GM21390 (cell line): ENCODE measurements at regions not wholly inside any gene's neighbourhood (a gene's known extent, or its start where the extent isn't known, plus 50 kb on each side); places are given as distances from the start of the nearest gene placed in this dataset.

ENCODE experiments used
- ATAC-seq: cut with Tn5 transposase; IDR thresholded peaks from one replicate; pipeline ENCODE4 v1.9.1; 2021; ENCODE audit not compliant: unreplicated experiment

DNA sequence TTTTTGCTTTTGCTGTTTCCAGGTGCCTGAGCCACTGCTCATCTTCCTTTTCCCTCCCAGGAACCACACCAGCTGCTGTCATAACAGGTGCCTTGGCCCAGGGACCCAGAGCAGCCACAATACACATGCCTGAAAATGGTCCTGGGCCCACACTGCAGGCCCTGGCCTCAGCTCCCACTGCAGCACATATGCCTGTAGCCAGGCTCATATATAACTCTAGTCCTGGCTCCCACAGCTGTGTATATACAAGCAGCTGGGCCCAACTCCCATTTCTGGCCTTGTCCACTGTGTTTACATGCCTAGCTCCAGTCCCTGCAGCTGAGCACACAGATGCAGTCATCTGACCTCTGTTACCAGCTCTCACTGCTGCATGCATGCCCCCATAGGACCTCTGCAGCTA lies 930.5 kb downstream of the ADGRL3 start:
- ATAC-seq, result no peak

GRCh38 chr4:62130230-62130629 lies 930.1 kb downstream of the ADGRL3 start:
- ATAC-seq, result no peak
